HUES48 (cell line): ENCODE measurements at regions not wholly inside any gene's neighbourhood (a gene's known extent, or its start where the extent isn't known, plus 50 kb on each side); places are given as distances from the start of the nearest gene placed in this dataset.

Experiments
- H3K27ac ChIP-seq: one replicate; pipeline ENCODE4 v1.7.0; 2013; ENCODE audit warnings: low read depth, low read length, inconsistent platforms
- H3K27me3 ChIP-seq: 2 replicates; pipeline ENCODE4 v1.6.1; 2013; ENCODE audit warnings: mild to moderate bottlenecking, low read length; ENCODE audit not compliant: control insufficient read depth, insufficient read depth
- H3K36me3 ChIP-seq: 2 replicates; pipeline ENCODE4 v1.6.1; 2013; ENCODE audit warnings: low read length; ENCODE audit not compliant: control insufficient read depth, insufficient read depth
- H3K4me1 ChIP-seq: 2 replicates; pipeline ENCODE4 v1.6.1; 2013; ENCODE audit warnings: mild to moderate bottlenecking, low read length; ENCODE audit not compliant: control insufficient read depth, insufficient read depth
- H3K4me3 ChIP-seq: 2 replicates; pipeline ENCODE4 v1.5.1; 2013; ENCODE audit warnings: mild to moderate bottlenecking, low read depth, low read length
- H3K9ac ChIP-seq: 2 replicates; pipeline ENCODE4 v1.6.1; 2013; ENCODE audit warnings: mild to moderate bottlenecking, low read depth, low read length, moderate library complexity
- H3K9me3 ChIP-seq: 2 replicates; pipeline ENCODE4 v1.6.1; 2013; ENCODE audit warnings: low read length; ENCODE audit not compliant: control insufficient read depth, insufficient read depth

DNA sequence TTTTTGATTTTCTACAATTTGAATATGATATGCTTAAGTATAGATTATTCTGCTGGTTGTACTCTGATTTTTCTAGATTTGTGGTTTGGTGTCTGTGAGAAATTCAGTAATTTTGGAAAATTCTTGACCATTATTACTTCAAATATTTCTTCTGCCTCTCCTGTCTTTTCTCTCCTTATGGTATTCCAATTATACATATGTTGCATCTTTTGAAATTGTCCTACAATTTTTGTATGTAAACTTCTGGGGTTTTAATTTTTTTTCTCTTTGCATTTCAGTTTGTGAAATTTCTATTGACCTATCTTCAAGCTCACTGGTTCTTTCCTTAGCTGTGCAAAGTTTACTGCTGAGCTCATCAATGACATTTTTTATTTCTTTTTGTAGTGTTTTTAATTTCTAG is 534.4 kb upstream of the SLC35B3 start:
- Histone ChIP-seq H3K9ac (no peak overlapping the region), H3K4me1 (no peaks in the 10 kb centered on the region), H3K36me3 (no peaks in the 10 kb centered on the region), H3K9me3 (peaks cover 6% of the 10 kb centered on the region; the same call in 1 of the 2 replicates), H3K4me3 (no peak overlapping the region), H3K27ac (no peak overlapping the region), H3K27me3 (no peaks in the 10 kb centered on the region)

DNA sequence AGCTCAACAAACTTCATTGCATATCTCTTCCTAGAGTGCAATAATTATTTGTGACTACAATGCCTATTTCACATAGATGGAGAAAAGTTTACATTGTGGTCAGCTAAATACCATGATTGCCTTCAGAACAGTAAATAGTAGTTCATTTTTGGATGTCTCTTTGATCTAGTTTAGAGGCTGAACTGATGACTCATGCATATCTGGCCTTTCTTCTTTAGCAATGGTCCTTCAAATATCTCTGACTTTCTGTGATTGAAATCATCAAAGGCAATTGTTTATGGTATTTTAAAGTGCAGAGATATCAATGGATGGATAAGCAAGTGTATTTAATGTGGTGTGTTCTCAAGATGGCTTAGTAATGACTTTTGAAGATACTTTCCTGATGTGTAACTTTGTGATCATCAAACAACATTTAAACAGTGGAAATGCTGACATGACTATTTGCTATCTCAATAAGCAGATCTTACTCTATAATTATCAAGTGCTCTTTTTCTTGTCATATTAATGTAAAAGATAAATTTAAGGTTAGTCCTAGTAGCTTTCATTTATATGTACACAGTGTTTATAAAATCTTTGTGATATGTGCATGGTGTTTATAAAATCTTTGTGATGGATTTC is 523.7 kb upstream of the SLC35B3 start:
- no peaks in the 10 kb centered on the region for H3K36me3 ChIP-seq
- no peaks in the 10 kb centered on the region for H3K9me3 ChIP-seq
- no peak overlapping the region for H3K4me3 ChIP-seq
- H3K9ac ChIP-seq = no peak overlapping the region
- H3K27me3 ChIP-seq = no peaks in the 10 kb centered on the region
- no peak overlapping the region for H3K27ac ChIP-seq
- no peaks in the 10 kb centered on the region for H3K4me1 ChIP-seq

DNA sequence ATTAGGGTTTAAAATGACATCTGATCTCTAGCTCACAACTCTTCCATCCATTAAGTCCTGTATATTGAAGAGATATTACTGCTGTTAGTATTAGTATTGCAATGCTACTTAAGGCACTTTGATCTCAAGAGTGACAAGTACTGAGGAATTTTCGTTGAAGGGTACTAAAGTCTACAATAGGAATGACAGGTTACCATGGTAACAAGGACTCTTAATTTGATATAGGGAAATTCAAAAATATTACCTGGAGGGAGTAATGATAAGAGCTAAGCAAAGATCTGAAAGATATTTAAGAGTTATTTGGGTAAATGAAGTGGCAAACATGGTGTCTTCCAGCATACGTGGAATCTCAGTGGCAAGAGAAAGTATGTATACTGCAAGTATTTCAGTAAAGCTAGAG is 518.0 kb upstream of the SLC35B3 start:
- Histone ChIP-seq H3K36me3 (no peaks in the 10 kb centered on the region), H3K27me3 (no peaks in the 10 kb centered on the region), H3K9me3 (no peaks in the 10 kb centered on the region), H3K9ac (no peak overlapping the region), H3K4me3 (no peak overlapping the region), H3K27ac (no peak overlapping the region), H3K4me1 (0 out of 2 replicates have a peak, but pooled peaks cover 11% of the 10 kb centered on the region)

DNA sequence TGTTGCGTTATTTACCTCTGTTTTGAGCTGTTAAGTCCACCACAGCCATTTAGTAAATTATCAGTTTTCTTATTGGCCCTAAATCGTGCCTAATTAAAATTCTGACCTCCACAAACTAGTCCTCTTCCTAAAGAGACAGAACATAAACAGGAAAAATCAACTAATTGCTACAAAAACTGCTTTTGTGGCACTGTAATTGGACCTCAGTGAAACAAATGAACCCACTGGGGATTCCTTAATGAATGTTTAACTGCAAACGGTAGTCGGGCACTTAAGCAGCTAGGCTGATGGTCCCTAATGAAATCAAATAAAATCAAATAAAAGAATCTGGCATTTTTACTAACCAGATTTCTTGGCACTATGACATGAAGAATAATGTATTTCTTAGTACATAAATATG is 513.4 kb upstream of the SLC35B3 start:
- H3K27ac ChIP-seq = no peak overlapping the region
- no peak overlapping the region for H3K9ac ChIP-seq
- 0 out of 2 replicates have a peak, but pooled peaks cover 11% of the 10 kb centered on the region for H3K4me1 ChIP-seq
- H3K9me3 ChIP-seq = no peaks in the 10 kb centered on the region
- no peaks in the 10 kb centered on the region for H3K27me3 ChIP-seq
- no peak overlapping the region for H3K4me3 ChIP-seq
- no peaks in the 10 kb centered on the region for H3K36me3 ChIP-seq

DNA sequence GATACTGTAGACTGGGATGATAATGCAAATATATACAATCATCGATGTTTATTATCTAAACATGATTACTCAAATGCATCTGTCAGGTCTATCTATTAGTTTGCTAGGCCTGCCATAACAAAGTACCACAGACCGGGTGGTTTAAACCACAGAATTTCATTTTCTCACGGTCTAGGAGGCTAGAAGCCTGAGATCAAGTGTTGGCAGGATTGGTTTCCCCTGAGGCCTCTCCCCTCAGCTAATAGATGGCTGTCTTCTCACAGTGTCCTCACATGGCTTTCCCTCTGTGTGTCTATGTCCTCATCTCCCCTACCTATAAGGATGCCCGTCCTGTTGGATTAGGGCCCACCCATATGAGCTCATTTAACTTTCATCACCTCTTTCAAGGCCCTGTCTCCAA is 512.6 kb upstream of the SLC35B3 start:
- Histone ChIP-seq H3K4me1 (0 out of 2 replicates have a peak, but pooled peaks cover 11% of the 10 kb centered on the region), H3K36me3 (no peaks in the 10 kb centered on the region), H3K27ac (no peak overlapping the region), H3K4me3 (no peak overlapping the region), H3K27me3 (no peaks in the 10 kb centered on the region), H3K9ac (no peak overlapping the region), H3K9me3 (no peaks in the 10 kb centered on the region)

DNA sequence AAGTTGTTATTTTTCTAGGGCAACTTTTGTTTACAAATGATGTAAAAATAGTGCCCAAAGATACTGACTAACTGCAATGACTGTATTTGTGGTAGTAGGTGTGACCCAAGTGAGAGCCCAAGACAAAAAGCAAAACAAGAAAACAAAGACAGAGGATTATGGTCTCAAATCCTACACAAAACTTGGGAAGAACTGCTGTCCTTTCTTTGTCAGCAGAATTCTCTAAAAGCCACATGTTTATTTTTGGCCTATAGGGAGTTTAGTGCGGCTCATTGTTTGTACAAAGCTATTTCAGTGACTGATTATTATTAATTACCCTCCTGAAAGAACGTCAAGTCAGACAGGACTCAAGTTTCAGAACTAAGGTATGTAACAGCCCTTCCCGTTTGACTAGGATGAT is 509.2 kb upstream of the SLC35B3 start:
- H3K36me3 ChIP-seq = no peaks in the 10 kb centered on the region
- H3K4me3 ChIP-seq = no peak overlapping the region
- H3K9me3 ChIP-seq = no peaks in the 10 kb centered on the region
- H3K27ac ChIP-seq = no peak overlapping the region
- H3K27me3 ChIP-seq = no peaks in the 10 kb centered on the region
- no peaks in the 10 kb centered on the region for H3K4me1 ChIP-seq
- no peak overlapping the region for H3K9ac ChIP-seq

DNA sequence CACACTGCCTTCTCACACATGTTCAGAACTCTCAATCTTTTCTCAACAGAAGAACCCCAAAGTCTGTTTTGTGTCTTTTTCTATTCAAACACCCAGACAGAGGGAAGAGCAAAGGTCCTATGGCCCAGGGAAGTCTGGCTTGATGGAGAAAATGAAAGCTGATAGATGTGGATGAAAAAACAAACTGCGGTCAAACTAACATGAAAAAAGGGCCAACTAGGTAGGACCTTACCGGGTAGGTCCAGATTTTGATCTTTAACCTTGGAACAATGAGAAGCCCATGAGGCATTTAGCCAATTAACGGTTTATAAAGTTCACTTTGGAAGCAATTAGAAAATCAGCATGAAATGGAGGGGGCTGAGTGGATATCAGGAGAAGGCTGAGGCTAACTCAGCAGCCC is 507.7 kb upstream of the SLC35B3 start:
- no peak overlapping the region for H3K27ac ChIP-seq
- no peak overlapping the region for H3K4me3 ChIP-seq
- H3K9me3 ChIP-seq = no peaks in the 10 kb centered on the region
- no peaks in the 10 kb centered on the region for H3K36me3 ChIP-seq
- no peak overlapping the region for H3K9ac ChIP-seq
- H3K4me1 ChIP-seq = no peaks in the 10 kb centered on the region
- no peaks in the 10 kb centered on the region for H3K27me3 ChIP-seq

DNA sequence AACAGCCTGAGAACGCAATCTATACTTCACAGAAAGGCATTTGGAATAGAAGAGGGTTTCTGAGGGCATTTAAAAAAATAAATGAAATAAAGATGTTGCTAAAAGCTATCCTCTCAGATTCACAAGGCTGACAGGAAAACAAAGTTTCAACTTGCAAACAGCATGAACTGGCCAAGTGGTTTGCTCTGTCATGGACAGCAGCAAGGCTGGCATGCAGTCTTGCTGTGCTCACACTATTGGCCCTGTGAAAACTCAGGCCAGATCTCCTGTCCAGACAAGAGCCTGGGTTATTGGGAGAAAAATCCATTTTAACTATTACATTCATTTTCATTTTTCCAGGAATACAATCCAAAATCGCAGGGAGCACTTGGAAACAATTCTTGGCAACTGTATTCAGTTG is 506.2 kb upstream of the SLC35B3 start:
- H3K4me1 ChIP-seq = no peaks in the 10 kb centered on the region
- no peak overlapping the region for H3K9ac ChIP-seq
- H3K4me3 ChIP-seq = no peak overlapping the region
- no peaks in the 10 kb centered on the region for H3K36me3 ChIP-seq
- H3K9me3 ChIP-seq = no peaks in the 10 kb centered on the region
- H3K27me3 ChIP-seq = no peaks in the 10 kb centered on the region
- H3K27ac ChIP-seq = no peak overlapping the region

DNA sequence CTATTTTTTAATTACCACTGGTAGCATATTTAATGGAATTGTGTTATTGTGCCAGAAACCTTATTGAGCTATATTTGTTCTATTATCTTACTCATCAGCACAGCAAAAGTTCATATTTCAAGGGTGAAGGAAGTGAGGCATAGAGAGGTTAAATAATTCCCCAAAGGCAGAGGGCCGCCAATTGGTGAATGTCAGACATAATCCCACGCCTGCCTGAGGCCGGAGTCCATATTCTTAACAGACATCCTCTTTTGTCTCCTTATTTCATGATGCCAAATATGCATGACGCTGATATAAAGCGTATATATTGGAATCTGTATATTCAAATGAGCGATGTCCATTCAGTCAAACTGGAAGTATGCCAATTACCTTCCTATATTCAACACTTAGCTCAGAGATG is 505.0 kb upstream of the SLC35B3 start:
- Histone ChIP-seq H3K36me3 (no peaks in the 10 kb centered on the region), H3K9me3 (no peaks in the 10 kb centered on the region), H3K27me3 (no peaks in the 10 kb centered on the region), H3K4me1 (no peaks in the 10 kb centered on the region), H3K27ac (no peak overlapping the region), H3K4me3 (no peak overlapping the region), H3K9ac (no peak overlapping the region)

DNA sequence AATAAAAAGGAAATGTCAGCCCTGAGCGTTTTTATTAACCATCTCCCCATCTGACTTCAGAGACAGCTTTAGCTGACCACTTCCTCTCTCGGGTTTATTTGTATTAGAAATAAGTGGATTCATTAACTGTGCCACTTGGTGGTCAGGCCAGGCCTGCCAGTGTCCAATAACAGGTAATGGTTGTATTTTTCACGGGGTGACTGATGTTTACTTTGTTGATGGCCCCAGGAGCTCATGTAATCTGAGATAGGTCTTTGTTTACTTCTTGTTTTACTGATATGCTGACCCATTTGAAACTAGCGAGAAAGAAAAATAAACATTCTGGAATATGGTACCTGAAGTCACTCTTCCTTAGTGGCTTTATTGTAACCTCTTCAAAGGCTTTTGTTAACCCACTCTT is 504.3 kb upstream of the SLC35B3 start:
- H3K36me3 ChIP-seq = no peaks in the 10 kb centered on the region
- H3K9me3 ChIP-seq = no peaks in the 10 kb centered on the region
- H3K27me3 ChIP-seq = no peaks in the 10 kb centered on the region
- H3K4me3 ChIP-seq = no peak overlapping the region
- H3K27ac ChIP-seq = no peak overlapping the region
- no peaks in the 10 kb centered on the region for H3K4me1 ChIP-seq
- H3K9ac ChIP-seq = no peak overlapping the region

DNA sequence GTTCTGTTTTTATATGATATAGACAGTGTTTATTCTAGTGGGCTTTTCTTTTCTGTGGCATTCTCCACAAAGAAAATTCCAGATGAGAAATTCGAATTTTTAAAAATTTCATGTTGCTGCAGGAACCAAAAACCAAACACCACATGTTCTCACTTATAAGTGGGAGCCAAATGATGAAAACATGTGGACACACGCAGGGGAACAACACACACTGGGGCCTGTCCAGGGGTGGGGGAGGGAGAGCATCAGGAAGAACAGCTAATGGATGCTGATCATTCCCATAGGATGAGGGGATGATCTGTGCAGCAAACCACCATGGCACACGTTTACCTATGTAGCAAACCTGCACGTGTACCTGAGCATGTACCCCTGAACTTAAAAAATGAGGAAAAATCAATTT is 499.0 kb upstream of the SLC35B3 start:
- Histone ChIP-seq H3K36me3 (no peaks in the 10 kb centered on the region), H3K27me3 (no peaks in the 10 kb centered on the region), H3K4me1 (no peaks in the 10 kb centered on the region), H3K4me3 (no peak overlapping the region), H3K9me3 (no peaks in the 10 kb centered on the region), H3K27ac (no peak overlapping the region), H3K9ac (no peak overlapping the region)

DNA sequence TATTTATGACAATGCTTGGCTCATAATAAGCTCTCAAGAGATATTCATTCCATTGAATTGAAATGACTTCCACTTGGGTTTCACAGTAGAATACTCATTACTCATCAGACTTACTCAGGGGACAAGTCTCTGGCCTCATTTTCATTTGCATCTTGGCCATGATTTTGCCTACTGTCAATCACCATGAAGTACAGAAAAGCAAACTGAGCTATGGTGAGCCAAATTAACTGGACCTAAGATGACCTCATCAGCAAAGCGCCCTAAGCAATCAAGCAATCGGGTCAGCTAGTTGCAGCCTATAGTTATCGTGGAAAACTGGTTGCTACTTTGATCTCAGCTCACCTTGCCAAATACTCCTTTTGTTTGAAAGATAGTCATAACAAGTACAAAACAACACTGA is 494.7 kb upstream of the SLC35B3 start:
- no peaks in the 10 kb centered on the region for H3K4me1 ChIP-seq
- H3K9me3 ChIP-seq = no peaks in the 10 kb centered on the region
- no peak overlapping the region for H3K27ac ChIP-seq
- no peaks in the 10 kb centered on the region for H3K27me3 ChIP-seq
- H3K36me3 ChIP-seq = no peaks in the 10 kb centered on the region
- H3K9ac ChIP-seq = no peak overlapping the region
- no peak overlapping the region for H3K4me3 ChIP-seq
